Stimulated activated effector memory CD8-positive, alpha-beta T cell treated with anti-CD3 and anti-CD28 coated beads, Interleukin-12 subunit alpha, Interleukin-12 subunit beta, amount 100 ng/mL, for 72 hours (primary cell): ENCODE measurements at regions not wholly inside any gene's neighbourhood (a gene's known extent, or its start where the extent isn't known, plus 50 kb on each side); places are given as distances from the start of the nearest gene placed in this dataset.

Experiments
- ATAC-seq: fragments of 150-1000 bp; cut with Tn5 transposase; 2 replicates; pipeline ENCODE4 v1.10.0; 2021
- DNase-seq, 2 donors: peaks; one replicate each; pipeline ENCODE4 v3.0.0; 2021 to 2022; ENCODE audit warnings: low spot score in 2 of 2
- H3K27ac Mint-ChIP-seq: one replicate; pipeline ENCODE4 v1.8.0; 2022; ENCODE audit warnings: mild to moderate bottlenecking, mixed read lengths
- H3K36me3 Mint-ChIP-seq: one replicate; pipeline ENCODE4 v1.8.0; 2022; ENCODE audit warnings: mild to moderate bottlenecking, mixed read lengths
- H3K4me1 Mint-ChIP-seq: one replicate; pipeline ENCODE4 v1.8.0; 2022; ENCODE audit warnings: mixed read lengths
- H3K4me3 Mint-ChIP-seq: one replicate; pipeline ENCODE4 v1.8.0; 2022; ENCODE audit warnings: mild to moderate bottlenecking, mixed read lengths
- H3K9me3 Mint-ChIP-seq: one replicate; pipeline ENCODE4 v1.8.0; 2022; ENCODE audit warnings: mixed read lengths

DNA sequence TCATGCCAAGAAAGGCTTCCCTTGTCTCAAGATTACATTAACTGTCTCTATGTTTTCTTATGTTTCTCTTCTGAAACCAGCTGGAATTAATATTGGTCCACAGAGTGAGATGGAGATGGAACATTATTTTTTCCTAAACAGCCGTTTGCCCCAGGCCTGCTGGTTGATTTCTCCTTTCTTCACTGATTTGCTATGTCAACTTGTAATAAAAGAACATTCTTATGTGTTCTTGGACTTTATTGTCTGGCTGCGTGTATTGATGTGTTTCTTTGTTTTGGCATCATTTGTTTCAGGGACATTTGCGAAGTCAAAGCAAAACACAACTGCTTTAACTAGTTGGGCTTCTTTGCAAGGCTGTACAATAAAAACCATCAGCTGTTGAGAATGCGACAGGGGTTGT, 168.5 kb downstream of the FAM43A start:
- Mint-ChIP-seq H3K9me3 (no peaks in the 10 kb centered on the region), H3K27ac (no peak overlapping the region)

DNA sequence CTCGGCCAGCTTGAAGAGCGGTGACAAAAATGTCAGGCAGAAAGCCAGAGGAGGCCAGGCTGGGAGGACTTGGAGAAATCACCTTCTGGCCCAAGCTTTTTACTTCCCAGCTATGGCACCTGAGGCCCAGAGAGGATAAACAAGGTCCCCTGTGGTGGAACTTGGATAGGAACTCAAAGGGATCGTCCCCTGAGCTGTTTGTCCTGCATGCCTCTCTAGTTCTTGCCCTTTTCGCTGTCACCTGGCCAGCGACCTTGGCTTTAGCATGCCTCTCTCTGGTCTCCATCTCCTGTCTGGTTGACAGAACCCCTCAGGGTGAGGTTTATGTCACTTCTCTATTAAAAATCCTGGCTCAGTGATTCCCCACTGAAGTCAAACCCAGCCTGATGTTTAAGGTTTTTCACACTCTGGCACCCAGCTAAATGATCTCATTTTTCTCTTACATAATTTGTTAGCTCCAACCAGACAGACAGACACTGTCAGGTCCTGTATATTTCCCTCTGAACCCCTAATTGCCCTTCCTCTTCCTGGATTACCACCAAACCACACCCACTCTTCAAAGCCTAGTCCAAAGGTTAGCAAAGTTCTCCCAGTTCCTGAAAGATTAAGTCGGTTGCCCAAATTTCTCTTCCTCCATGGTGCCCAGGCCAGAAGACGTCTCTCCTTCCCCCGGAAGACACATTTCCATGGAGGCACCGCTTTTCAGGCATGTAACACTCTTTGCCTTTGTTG, 169.1 kb downstream of the FAM43A start:
- Mint-ChIP-seq H3K36me3 (no peaks in the 10 kb centered on the region), H3K4me1 (no peaks in the 10 kb centered on the region), H3K4me3 (no peak overlapping the region), H3K27ac (no peak overlapping the region), H3K9me3 (no peaks in the 10 kb centered on the region)
- no peak for DNase-seq
- ATAC-seq, result no peak

More for the DNA sequence above, 168.5 kb downstream of the FAM43A start:
- no peak for ATAC-seq
- Mint-ChIP-seq H3K4me1 (no peaks in the 10 kb centered on the region), H3K4me3 (no peak overlapping the region), H3K36me3 (no peaks in the 10 kb centered on the region)
- no peak for DNase-seq

DNA sequence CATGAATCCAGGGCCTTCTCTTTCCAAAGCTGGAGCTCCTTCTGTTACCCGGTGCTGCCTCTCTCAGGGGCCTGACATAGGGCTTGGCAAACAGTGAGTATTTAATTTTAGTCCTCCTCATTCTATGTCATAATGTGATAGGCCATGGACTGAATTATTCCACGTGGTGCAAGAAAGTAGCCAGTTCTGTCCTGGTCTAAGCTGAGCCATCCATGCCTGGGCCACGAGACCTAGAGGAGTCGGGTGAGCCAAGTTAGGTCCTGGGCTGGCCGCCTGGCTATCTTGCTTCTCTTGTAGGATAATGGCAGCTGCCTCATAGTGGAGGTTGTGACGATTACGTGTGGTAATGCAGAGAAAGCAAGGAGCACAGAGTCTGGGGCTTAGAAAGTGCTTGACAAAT, 170.6 kb downstream of the FAM43A start:
- Mint-ChIP-seq H3K4me3 (no peak overlapping the region), H3K27ac (no peak overlapping the region), H3K4me1 (no peaks in the 10 kb centered on the region), H3K36me3 (no peaks in the 10 kb centered on the region), H3K9me3 (no peaks in the 10 kb centered on the region)
- ATAC-seq (no peak), DNase-seq (no peak)

DNA sequence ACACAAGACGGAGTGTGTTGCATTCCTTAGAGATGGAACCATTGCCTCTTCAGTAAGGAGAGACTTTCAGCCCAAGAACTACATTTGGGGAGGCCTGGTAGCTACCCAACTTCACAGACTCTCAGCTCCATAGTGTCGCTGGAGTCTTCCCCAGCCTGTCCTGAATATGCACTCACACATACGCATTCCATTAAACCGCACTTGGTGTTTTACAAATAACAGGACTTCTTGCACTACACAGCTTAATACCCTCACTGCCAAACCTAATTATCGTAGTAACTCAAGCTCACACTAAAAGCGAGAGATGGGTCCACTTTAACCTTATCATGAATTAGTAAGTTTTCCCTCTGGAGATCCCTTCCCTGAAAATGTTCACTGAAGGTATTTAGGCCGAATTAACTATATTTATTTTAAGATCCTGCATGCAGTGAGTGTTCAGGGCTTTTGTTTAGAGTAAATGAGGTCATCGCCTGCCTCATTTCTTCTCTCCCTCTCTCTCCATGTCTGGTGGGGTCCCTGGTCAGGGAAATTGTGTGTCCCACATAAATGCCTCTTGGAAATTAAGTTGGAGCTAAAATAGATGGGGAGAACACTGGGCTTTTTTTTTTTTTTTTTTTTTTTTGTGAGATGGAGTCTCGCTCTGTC, 171.9 kb downstream of the FAM43A start:
- Mint-ChIP-seq H3K4me1 (no peaks in the 10 kb centered on the region), H3K4me3 (no peak overlapping the region), H3K36me3 (no peaks in the 10 kb centered on the region), H3K27ac (no peak overlapping the region), H3K9me3 (no peaks in the 10 kb centered on the region)
- DNase-seq (no peak), ATAC-seq (no peak)

DNA sequence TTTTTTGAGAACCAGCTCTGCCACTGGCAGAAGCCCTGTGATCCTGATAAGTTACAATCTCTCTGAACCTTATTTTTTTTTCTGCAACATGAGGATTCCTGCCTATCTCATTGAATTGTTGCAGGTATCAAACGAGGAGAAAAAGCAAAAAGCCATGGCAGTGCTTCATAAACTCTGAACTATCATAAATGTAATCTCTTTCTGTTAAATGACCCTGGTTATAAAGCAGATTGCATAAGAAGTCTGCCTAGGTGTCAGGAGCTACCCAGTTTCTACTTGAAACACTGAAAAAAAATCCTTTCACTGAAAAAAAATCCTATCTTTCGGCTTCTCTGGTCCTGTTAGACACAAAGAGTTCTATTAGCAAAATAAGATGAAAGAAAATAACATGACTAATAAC, 172.7 kb downstream of the FAM43A start:
- Mint-ChIP-seq H3K9me3 (no peaks in the 10 kb centered on the region), H3K4me1 (no peaks in the 10 kb centered on the region), H3K4me3 (no peak overlapping the region), H3K27ac (no peak overlapping the region), H3K36me3 (no peaks in the 10 kb centered on the region)
- DNase-seq (no peak), ATAC-seq (no peak)

DNA sequence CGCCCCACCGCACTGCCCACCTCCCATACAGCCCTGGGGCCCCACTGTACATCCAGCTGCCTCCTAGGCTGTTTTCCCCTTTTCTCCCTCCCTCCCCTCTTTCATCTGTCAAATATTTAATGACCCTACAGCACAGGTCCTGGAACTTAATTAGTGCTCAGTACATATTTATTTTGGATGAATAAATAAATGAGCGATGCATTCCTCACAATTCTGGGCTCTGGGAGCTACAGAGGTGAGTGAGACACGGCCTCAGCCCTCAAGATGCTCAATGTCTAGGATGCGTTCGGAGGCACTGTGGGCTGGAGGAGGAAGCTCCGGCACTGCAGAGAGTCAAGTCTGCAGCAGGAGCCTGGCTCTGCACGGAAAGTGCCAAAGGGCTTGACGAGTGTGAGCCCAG, 175.0 kb downstream of the FAM43A start:
- no peaks in the 10 kb centered on the region for H3K4me1 Mint-ChIP-seq
- ATAC-seq, result no peak
- H3K36me3 Mint-ChIP-seq, result no peaks in the 10 kb centered on the region
- no peaks in the 10 kb centered on the region for H3K9me3 Mint-ChIP-seq
- H3K4me3 Mint-ChIP-seq, result no peak overlapping the region
- no peak overlapping the region for H3K27ac Mint-ChIP-seq
- no peak for DNase-seq

DNA sequence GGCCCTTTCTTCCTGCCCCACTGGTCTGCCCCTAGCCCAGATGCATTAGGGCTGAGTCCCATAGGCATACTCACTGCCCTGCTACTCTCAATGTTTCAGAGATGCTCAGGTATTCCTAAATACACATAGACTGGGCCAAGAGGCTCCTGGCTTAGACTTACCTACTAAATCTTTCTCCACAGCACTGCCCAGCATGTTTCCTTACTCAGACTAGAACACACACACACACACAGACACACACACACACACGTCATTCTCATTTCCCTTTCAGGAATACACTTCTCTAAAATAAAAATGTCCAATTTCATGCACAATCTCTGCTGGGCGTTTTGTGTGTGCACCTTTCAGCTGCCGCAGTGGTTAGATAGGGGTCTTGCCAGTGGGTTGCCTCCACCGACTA, 175.7 kb downstream of the FAM43A start:
- no peaks in the 10 kb centered on the region for H3K4me1 Mint-ChIP-seq
- no peak for DNase-seq
- H3K27ac Mint-ChIP-seq, result no peak overlapping the region
- H3K4me3 Mint-ChIP-seq, result no peak overlapping the region
- no peaks in the 10 kb centered on the region for H3K36me3 Mint-ChIP-seq
- no peak for ATAC-seq
- no peaks in the 10 kb centered on the region for H3K9me3 Mint-ChIP-seq

DNA sequence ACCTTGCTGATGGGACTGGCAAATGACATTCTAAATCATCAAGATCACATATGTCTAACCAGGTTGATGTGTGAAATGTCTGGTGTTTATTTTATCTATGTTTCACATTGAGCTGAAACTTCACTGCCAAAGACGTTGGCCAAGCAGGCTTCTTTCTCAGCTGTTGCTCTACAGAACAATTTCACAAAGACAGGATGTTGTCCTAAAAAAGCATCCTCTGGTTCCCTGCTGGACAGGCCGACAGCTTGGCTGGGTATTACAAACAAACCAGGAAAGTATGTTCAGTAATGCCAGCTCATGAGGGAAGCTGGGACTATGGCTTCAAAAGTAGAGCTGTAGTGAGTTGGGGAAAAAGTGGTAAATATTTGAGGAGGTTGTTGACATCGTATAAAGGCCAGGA, 179.4 kb downstream of the FAM43A start:
- H3K9me3 Mint-ChIP-seq, result no peaks in the 10 kb centered on the region
- H3K4me1 Mint-ChIP-seq, result no peaks in the 10 kb centered on the region
- H3K27ac Mint-ChIP-seq, result no peak overlapping the region
- no peak overlapping the region for H3K4me3 Mint-ChIP-seq
- DNase-seq, result no peak
- no peak for ATAC-seq
- H3K36me3 Mint-ChIP-seq, result no peaks in the 10 kb centered on the region

DNA sequence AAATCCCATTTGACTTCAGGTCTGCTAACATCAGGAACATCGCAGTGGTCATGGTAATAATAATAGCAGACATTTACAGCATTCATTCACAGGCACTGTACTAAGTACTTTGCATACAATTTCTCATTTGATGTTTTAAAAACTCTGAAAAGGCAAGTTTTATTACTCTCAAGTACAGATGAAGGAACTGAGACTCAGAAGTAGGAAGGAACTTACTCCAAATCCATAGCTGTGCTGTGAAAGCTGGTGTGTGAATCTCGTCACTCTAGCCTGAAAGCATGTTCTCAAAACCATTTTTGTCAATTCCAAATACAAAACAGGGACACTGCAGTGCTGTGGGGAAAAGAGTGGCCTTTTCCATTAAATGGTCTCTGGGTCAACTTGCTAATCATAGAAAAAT, 179.9 kb downstream of the FAM43A start:
- Mint-ChIP-seq H3K36me3 (no peaks in the 10 kb centered on the region), H3K4me1 (no peaks in the 10 kb centered on the region), H3K4me3 (no peak overlapping the region), H3K27ac (no peak overlapping the region), H3K9me3 (no peaks in the 10 kb centered on the region)
- ATAC-seq, result no peak
- no peak for DNase-seq

DNA sequence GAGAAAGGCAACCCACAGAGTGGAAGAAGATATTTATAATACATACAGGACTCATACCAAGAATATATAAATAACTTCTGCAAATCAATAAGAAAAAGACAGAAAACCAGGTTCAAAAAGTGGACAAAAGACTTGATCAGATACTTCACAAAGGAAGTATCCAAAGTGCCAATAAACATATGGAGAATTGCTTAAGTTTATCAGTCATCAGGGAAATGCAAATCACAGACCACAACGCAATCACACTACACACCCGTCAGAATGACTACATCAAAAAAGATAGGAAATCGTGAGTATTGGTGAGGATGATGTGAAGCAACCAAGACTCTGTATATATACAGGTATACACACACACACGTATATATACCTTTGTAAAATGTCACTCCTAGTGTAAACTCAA, 180.6 kb downstream of the FAM43A start:
- H3K4me1 Mint-ChIP-seq, result no peaks in the 10 kb centered on the region
- no peaks in the 10 kb centered on the region for H3K9me3 Mint-ChIP-seq
- DNase-seq (no peak), ATAC-seq (no peak)
- H3K4me3 Mint-ChIP-seq, result no peak overlapping the region
- H3K36me3 Mint-ChIP-seq, result no peaks in the 10 kb centered on the region
- H3K27ac Mint-ChIP-seq, result no peak overlapping the region

DNA sequence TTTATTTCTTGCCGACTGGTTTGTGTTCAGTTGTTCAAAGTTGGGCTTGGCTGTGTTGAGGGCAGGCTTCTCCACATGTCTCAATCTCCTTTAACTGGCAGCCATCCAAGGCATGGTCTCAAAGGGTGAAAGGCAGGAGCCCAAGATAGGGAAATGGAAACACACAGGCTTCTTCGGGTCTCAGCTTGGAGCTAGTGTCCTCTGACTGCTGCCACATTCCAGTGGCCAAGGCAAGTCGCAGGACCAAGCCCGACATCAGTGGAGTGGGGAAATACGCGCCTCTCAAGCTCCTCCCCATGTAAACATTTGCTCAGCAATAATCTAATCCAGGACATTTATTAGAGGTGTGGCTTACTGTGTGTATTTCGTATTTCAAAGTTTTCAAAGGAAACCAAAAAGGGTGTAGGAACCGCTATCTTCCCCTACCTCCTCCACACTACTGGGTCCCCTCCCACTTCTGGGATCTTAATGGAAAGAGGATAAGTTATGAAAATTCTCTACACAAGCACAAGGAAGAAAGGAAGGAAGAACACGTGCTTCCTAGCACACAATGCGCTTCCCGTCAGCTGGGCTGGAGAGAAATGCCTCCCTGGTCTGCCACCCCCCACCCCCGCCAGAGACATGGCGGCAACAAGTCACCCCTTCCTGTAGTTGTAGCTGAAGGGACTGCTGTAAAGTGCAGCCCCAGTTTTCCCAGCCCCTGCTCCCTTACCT, 181.7 kb downstream of the FAM43A start:
- Mint-ChIP-seq H3K9me3 (no peaks in the 10 kb centered on the region), H3K4me1 (no peaks in the 10 kb centered on the region), H3K27ac (no peak overlapping the region), H3K4me3 (no peak overlapping the region), H3K36me3 (no peaks in the 10 kb centered on the region)
- DNase-seq, result no peak
- no peak for ATAC-seq

DNA sequence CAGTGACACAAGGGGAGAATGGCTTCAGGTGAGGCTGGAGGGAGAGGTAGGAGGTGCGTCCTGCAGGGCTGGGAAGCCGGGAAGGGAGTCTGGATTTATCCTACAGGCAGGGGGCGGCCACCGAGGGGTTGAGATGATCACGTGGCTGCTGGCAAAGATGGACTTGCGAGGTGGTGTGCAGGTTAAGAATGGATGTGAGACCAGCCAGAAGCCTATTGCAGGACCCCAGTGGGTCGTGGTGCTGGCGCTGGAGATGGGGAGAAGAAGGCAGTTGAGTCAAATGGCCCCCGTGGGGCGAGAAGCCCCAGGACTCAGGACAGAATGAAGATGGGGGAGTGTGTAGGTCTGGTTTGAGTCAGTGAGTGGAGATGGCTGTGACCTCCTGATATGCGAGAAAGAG, 183.1 kb downstream of the FAM43A start:
- ATAC-seq, result no peak
- no peaks in the 10 kb centered on the region for H3K4me1 Mint-ChIP-seq
- H3K9me3 Mint-ChIP-seq, result no peaks in the 10 kb centered on the region
- no peak overlapping the region for H3K4me3 Mint-ChIP-seq
- H3K36me3 Mint-ChIP-seq, result no peaks in the 10 kb centered on the region
- DNase-seq, result no peak
- H3K27ac Mint-ChIP-seq, result no peak overlapping the region

DNA sequence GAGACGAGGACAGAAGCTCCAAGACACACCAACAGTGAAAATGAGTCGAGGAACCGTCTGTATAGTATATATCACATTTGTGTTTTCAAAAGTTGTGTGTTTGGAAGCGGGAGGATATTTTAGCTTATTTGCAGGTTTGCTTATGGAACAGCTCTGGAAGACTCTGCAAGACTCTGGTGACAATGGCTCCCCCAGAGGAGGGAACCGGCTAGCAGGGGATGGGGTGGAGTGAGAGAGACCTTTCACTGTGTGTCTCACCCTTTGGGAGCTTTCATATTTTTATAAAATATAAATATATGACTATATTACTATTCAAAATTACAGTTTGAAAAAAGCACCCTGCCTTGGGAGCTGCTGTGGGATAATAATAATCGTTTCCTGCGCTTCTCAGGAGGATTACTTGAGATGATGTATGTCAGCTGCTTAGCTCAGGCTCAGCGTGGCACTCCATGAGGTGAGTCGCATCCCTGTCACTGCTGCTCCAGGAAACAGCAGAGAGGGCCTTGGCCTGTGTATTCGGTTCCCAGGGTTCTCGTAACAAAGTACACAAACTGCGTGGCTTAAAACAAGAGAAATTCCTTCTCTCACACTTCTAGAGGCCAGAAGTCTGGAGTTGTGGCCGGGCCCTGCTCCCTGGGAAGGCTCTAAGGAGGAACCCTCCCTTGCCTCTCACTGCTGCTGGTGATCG, 183.9 kb downstream of the FAM43A start:
- ATAC-seq, result no peak

DNA sequence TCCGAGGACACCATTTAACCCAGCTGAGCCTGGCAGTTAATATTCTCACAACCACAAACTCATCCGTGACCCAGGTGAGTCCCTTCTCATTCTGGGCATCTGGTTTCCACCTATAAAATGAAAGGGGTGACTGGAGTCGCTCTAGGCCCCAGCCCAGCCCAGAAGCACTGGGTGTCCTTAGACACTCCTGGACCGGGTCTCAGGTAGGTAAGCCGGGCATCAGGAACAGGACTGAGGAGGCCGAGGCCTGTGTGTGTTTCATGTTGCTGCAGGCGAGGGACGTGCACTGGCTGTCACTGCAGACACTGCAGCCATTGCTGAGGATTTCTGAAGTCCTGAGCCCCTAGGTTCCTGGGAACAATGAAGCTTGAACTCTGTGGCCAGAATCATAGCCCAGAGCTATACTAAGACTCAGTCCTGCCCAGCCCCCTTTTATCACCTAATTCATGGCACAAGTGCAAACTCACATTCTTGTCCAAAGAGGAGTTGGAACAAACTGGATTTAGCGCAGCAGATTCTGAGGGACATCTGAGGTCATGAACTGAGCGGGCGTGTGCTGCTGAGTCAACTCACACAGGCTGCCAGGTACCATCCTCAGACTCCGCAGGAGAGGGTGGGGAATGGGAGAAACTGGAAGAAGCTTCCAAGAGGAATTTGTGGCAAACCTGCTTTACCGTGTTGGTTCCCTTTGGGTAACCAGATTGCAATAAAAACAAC, 184.9 kb downstream of the FAM43A start:
- Mint-ChIP-seq H3K27ac (no peak overlapping the region), H3K36me3 (no peaks in the 10 kb centered on the region), H3K4me3 (no peak overlapping the region), H3K9me3 (no peaks in the 10 kb centered on the region), H3K4me1 (no peaks in the 10 kb centered on the region)
- ATAC-seq (no peak), DNase-seq (no peak)

More for the DNA sequence above, 183.9 kb downstream of the FAM43A start:
- no peak for DNase-seq
- H3K4me1 Mint-ChIP-seq, result no peaks in the 10 kb centered on the region
- H3K9me3 Mint-ChIP-seq, result no peaks in the 10 kb centered on the region
- H3K36me3 Mint-ChIP-seq, result no peaks in the 10 kb centered on the region
- no peak overlapping the region for H3K27ac Mint-ChIP-seq
- H3K4me3 Mint-ChIP-seq, result no peak overlapping the region
